Jurkat, Clone E6-1 (cell line): ENCODE measurements at regions not wholly inside any gene's neighbourhood (a gene's known extent, or its start where the extent isn't known, plus 50 kb on each side); places are given as distances from the start of the nearest gene placed in this dataset.

Experiments used
- DNase-seq: peaks from one replicate; pipeline ENCODE4 v3.0.0-alpha.2; 2011; ENCODE audit warnings: low read depth, low spot score
- H3K4me3 ChIP-seq: 2 replicates; pipeline ENCODE4 v1.5.1; 2011; ENCODE audit warnings: mild to moderate bottlenecking, low read length, control low read depth, moderate library complexity

GRCh38 chr2:67515538-67515937 is 118.4 kb downstream of the ETAA1 start:
- DNase-seq = no peak
- no peak overlapping the region for H3K4me3 ChIP-seq

GRCh38 chr2:67516362-67516761 is 119.2 kb downstream of the ETAA1 start:
- no peak for DNase-seq
- H3K4me3 ChIP-seq = no peak overlapping the region

GRCh38 chr2:67516899-67517530 is 119.9 kb downstream of the ETAA1 start:
- no peak overlapping the region for H3K4me3 ChIP-seq
- DNase-seq = no peak

GRCh38 chr2:67522148-67522547 is 125.0 kb downstream of the ETAA1 start:
- DNase-seq = no peak
- no peak overlapping the region for H3K4me3 ChIP-seq

GRCh38 chr2:67524213-67524612 is 127.1 kb downstream of the ETAA1 start:
- no peak for DNase-seq
- no peak overlapping the region for H3K4me3 ChIP-seq

- DNase-seq = no peak
- H3K4me3 ChIP-seq = no peak overlapping the region
These were observed 127.6 kb downstream of the ETAA1 start for GRCh38 chr2:67524777-67525176.

GRCh38 chr2:67526283-67526682 is 129.2 kb downstream of the ETAA1 start:
- H3K4me3 ChIP-seq = no peak overlapping the region
- DNase-seq = no peak

GRCh38 chr2:67528320-67528719 is 131.2 kb downstream of the ETAA1 start:
- DNase-seq = no peak
- H3K4me3 ChIP-seq = no peak overlapping the region

GRCh38 chr2:67532387-67532786 is 135.3 kb downstream of the ETAA1 start:
- H3K4me3 ChIP-seq = no peak overlapping the region
- DNase-seq = no peak

GRCh38 chr2:67534745-67535144 is 137.6 kb downstream of the ETAA1 start:
- no peak overlapping the region for H3K4me3 ChIP-seq
- no peak for DNase-seq

GRCh38 chr2:67540962-67541361 is 143.8 kb downstream of the ETAA1 start:
- DNase-seq = no peak
- no peak overlapping the region for H3K4me3 ChIP-seq

- H3K4me3 ChIP-seq = no peak overlapping the region
- DNase-seq = no peak
These were observed 147.2 kb downstream of the ETAA1 start for GRCh38 chr2:67544286-67544685.

- no peak for DNase-seq
- no peak overlapping the region for H3K4me3 ChIP-seq
These were observed 151.4 kb downstream of the ETAA1 start for GRCh38 chr2:67548317-67549201.

- H3K4me3 ChIP-seq = no peak overlapping the region
- no peak for DNase-seq
These were observed 162.0 kb downstream of the ETAA1 start for GRCh38 chr2:67559156-67559555.

GRCh38 chr2:67560771-67561456 is 163.8 kb downstream of the ETAA1 start:
- no peak for DNase-seq
- no peak overlapping the region for H3K4me3 ChIP-seq

- no peak overlapping the region for H3K4me3 ChIP-seq
- no peak for DNase-seq
These were observed 164.4 kb downstream of the ETAA1 start for GRCh38 chr2:67561457-67561965.

GRCh38 chr2:67564076-67564475 is 166.9 kb downstream of the ETAA1 start:
- no peak overlapping the region for H3K4me3 ChIP-seq
- no peak for DNase-seq

- DNase-seq = no peak
- H3K4me3 ChIP-seq = no peak overlapping the region
These were observed 167.5 kb downstream of the ETAA1 start for GRCh38 chr2:67564626-67565025.

- no peak for DNase-seq
- H3K4me3 ChIP-seq = no peak overlapping the region
These were observed 168.1 kb downstream of the ETAA1 start for GRCh38 chr2:67565262-67565661.

- H3K4me3 ChIP-seq = no peak overlapping the region
- DNase-seq = no peak
These were observed 168.6 kb downstream of the ETAA1 start for GRCh38 chr2:67565761-67566160.
